Fibroblast of skin of abdomen (primary cell): ENCODE measurements at regions not wholly inside any gene's neighbourhood (a gene's known extent, or its start where the extent isn't known, plus 50 kb on each side); places are given as distances from the start of the nearest gene placed in this dataset.

Experiments used
- DNase-seq: peaks from one replicate; pipeline ENCODE4 v3.0.0-alpha.2; 2013

DNA sequence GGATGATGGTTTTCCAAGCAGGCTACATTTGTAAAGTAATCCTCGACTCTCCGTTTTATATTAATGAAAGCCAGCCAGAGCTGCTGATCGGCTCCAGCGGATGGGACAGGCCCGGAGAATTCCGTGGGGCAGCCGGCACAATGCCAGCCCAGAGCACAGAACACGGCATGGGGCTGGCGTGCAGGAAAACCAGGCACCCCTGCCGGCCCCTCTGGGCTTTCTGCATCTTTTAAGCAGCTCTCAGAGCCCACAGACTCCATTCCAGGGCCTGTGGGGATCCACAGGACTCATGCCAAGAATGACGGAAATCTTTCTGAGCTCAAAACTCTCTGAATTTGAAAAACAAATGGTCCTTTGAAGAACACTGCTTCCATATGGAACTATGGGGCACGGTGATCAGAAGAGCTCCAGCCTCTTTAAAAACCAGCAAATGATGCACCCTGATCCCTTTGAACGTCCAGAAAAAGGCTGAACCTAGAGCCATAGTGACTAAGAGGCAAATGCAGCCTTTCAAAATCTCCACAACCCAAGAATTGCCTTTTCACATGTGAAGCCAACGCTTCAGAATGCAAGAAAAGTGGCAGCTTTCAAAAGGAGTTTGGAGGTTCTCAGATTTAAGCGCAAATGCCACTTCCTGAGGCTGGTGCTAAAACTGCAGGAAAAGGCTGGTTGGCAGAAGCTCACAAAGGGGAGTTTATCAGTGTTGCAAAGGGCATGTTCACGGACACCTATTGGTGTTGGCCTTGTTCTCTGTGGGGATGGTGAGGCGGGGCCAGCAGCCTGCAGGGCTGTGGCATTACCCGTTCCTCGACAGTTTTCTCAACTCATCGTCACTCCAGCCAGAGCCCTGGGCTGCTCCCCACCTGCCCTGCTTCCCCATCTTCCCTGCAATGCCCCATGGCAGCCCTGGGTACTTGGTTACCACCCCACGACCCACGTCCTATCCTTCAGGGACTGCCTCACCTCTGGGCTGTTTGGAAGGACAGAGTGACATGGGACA, 212.5 kb downstream of the CTTN start:
- DNase-seq, result peak; percentile 50

- no peak for DNase-seq
These were observed 213.5 kb downstream of the CTTN start for GRCh38 chr11:70611821-70612220.

GRCh38 chr11:70612459-70613141, 214.3 kb downstream of the CTTN start:
- no peak for DNase-seq

DNA sequence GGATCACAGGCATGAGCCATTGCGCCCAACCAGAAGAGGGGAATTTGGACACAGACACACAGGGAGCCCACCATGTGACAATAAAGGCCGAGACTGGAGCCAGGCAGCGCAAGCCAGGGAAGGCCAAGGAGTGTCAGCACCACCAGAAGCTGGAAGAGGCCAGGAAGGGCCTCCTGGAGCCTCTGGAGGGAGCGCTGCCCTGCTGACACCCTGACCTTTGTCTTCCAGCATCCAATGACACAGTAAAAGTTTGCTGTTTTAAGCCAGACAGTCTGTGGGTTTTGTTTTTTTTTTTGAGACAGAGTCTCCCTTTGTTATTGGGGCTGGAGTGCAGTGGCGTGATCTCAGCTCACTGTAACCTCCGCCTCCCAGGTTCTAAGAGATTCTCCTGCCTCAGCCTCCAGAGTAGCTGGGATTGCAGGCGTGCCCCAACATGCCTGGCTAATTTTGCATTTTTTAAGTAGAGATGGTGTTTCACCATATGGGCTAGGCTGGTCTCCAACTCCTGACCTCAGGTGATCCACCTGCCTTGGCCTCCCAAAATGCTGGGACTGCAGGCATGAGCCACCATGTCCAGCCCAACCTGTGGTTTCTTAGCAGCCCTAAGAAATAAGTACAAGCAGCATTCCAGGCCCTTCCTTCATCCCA, 215.8 kb downstream of the CTTN start:
- DNase-seq, result no peak

DNA sequence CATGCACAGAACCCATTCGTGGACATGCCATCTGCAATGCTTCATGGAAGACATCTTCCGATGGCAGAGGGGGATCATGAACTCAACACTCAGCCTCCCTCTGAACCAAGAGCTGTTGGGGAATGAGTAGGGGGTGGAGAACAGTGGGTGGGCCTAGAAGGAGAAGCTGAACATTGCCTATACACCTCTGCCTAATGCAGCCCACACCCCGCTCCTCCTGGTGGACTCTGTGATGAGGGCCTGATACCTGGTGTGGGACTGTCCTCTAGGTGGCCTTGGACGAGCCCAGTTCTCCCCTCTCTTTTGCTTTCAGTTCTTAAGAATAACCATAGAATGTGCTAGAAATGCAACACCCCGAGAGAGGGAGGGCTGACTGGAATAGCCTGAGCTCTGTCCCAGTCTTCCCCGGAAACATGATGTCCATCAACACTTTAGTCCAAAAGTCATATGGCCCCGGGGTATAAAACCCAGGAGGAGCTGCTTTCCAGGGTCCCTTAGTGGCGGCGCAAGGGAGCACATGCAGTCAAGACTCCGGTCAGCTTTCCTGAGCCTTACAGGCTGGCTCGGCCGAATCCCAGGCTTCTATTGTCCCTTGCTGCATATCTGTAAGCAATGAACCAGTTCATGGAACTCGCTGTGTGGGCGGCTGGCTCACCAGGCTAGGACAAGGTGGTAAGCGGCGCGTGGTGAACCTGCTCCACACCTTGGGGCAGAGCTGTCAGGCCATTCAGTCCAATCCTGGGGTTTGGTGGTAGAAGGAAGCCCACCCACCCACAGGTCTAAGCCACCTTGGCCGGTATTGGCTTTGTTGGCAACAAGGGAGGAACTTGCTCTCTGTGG, 216.9 kb downstream of the CTTN start:
- no peak for DNase-seq

DNA sequence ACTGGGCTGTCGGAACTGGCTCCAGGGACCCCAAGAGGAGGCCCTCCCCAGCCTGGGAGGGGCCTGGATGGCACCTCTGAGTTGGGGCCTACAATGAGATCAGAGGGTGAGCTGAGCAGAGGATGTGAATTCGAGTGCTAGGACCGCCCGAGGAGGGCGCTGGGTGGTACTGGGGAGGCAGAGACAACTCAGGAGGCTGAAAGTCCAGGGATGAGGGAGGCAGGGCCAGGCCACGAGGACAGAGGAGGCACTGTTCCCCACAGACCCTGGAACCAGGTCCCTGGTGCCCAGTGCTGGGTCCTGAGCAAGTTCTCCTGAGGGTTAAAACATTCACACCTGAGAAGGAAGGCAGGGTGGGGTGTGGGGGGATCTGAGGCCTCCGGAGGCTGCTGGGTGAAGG, 218.0 kb downstream of the CTTN start:
- no peak for DNase-seq

- no peak for DNase-seq
These were observed 218.8 kb downstream of the CTTN start for GRCh38 chr11:70616938-70617654.

- DNase-seq, result no peak
These were observed 220.2 kb downstream of the CTTN start for GRCh38 chr11:70618431-70619101.

- no peak for DNase-seq
These were observed 221.3 kb downstream of the CTTN start for GRCh38 chr11:70619591-70619990.

- no peak for DNase-seq
These were observed 222.3 kb downstream of the CTTN start for GRCh38 chr11:70620510-70621184.

GRCh38 chr11:70621241-70621640, 222.9 kb downstream of the CTTN start:
- no peak for DNase-seq

DNA sequence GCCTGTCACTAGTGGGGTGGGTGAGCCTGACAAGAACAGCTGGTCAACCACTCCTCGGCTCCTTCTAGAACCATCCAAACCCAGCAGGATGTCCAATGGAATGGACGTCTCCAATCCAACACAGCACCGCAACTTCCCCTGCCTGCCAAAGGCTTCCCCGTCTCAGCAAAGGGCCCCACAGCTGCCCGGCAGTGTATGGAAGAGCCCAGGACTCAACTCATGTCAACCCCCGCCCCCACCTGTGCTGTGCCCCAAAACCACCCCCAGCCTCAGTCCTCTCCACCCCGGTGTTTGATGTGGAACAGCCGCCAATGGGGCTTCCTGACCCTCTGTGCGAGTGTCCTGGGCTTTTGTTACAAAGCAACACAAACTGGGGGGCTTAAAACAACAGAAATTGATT, 223.8 kb downstream of the CTTN start:
- DNase-seq, result no peak

DNA sequence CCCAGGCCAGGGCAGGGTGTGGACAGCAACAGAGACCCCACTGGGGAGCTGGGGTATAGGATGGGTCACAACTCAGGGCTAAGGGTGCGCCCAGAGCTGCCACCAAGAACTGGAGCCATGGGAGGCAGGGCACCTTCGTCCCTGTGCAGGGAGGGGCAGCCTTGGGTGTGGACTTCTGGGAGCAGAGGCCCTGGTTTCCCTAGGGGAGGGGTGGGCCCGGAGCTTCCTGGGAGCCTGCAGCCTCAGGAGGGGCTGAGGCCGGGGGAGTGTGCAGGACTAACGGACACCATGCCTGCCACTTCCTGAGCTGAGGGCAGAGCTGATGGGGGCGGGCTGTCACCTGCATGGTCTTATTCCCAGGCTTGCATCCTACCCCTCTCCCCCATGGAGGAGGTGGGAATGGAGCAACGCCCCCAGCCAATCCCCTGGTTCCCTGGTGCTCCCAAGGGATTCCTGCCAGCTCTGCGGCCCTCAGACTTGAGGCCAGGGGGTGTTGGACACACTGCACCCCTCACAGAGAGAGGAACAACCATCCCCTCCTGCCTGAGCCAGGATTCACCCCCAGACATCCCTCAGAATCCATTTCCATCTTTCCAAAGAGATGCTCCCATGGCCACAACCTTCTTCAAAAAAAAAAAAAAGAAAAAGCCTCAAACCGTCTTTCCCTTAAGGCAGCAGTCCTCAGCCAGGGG, 225.7 kb downstream of the CTTN start:
- no peak for DNase-seq

DNA sequence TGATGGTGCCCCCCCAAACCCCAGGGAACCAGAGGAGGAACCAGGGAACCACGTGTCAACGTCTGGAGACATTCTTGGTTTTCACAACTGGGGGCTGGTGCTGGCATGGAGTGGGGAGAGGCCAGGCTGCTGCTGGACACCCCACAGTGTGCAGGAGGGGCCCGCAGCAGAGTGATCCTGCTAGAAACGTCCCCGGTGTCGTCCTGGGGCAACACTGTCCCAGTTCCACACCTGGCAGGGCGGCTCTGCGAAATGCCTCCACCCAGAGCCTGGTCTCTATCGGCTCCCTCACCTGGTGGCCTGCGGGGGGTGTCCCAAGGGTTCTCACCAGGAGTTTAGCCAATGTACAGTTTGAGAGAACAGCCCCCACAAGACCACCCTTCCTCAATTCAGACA, 226.3 kb downstream of the CTTN start:
- DNase-seq, result no peak

DNA sequence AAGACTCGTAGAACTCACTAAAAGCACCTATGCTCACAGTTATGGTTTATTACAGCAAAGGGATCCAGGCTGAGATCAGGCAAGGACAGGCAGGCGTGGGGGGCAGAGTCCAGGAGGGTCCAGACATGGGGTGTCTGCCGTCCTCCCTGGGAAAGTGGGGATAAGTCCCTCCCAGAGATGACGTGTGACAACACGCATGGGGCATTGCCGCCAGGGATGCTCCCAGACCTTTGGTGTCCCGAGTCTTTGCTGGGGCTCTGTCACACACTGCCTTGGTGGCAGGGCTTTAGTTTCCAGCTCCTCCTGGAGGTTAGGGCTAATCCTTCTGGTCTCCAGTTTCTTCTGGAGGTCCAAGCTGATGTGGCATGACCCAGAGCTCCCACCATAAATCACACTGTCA, 226.7 kb downstream of the CTTN start:
- DNase-seq, result no peak

DNA sequence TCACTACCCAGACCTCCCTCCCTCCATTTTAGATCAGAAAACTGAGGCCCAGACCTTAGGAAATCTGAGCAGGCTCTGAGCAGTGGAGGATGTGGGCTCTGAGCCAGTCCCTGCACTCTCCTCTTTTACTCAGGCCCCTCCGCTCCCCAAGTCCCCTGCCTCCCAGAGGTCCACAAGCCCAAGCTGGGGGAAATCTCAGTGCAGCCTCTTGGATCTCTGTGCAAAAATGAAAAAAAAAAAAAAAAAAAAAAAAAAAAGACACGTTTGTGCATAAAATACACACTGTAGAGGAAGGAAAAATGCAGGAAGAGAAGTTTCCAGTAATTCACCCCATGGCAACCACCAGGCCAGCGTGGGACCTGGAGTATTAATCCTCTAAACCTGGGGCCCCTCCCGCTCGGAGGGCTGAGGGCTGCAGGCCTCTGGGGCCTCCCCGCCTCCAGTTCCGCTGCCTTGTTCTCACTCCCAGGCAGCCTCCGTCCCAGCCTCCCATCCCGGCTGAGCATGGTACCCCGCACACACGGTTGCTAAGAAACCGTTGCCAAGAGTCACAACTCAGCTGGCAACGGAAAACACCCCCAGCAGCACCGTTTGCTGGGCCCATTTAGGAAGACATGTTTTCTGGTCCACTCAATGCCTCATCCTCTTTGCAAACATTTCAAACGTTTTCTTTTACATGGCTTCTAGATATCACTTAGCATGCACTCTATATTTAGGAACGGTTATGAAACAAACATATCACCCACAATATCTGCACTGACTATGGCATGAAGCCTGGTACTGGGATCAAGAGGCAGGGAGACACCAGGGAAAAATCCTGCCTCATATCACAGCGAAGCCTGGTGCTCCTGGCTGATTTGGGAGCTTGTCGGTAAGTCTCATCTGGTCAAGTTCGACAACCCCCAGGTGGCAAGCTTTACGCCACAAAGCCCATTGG, 227.5 kb downstream of the CTTN start:
- no peak for DNase-seq

GRCh38 chr11:70627219-70627618, 228.9 kb downstream of the CTTN start:
- no peak for DNase-seq

GRCh38 chr11:70628176-70628854, 230.0 kb downstream of the CTTN start:
- no peak for DNase-seq
